C1 segment of cervical spinal cord (tissue), 14 donors: ENCODE measurements at regions not wholly inside any gene's neighbourhood (a gene's known extent, or its start where the extent isn't known, plus 50 kb on each side); places are given as distances from the start of the nearest gene placed in this dataset.

Source experiments
- DNase-seq, 14 donors: peaks; one replicate each; lab custom pipeline; 2025; lab: John Stamatoyannopoulos, UW

DNA sequence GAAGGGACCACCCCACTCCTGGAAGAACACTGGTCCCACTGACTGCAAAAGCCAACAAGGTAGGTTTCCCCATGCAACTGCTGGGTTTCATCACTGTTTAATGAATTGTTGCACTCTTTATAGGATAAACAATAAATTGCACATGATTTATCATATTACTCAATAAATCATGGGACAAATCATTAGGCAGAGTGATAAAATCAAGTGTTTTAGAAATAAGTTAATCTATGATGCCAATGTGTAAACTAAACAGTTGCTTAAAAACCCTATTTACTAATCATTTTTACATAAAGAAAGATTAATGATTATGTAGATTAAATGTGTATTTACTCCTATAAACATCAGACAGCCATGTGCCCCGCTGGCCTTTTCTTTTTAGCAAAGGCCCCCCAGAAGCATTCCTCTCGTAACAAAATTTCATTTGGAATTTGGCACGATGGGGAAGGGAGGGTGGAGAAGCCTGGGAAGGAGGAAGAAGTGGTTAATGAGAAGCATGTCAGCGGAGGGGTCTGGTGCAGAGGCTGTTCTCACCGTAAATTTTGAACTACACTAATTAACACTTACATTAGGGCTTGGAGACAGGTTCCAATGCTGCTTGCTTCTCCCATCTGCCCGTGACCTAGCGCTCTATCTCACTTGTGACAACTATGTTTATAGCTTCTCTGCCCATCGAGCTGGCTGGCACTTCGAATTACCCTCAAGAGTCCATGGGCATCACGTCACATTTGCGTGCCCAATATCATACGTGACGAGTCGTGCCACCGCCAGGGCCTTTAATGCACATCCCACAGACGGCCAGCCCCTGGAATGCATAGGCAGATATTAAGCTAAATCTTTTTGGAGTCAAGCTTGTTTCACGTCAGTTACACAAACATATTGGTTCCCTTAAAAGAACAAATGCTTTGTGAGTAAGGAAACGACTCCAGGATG lies 357.7 kb upstream of the TSHZ3 start:
- DNase-seq, result no peak

DNA sequence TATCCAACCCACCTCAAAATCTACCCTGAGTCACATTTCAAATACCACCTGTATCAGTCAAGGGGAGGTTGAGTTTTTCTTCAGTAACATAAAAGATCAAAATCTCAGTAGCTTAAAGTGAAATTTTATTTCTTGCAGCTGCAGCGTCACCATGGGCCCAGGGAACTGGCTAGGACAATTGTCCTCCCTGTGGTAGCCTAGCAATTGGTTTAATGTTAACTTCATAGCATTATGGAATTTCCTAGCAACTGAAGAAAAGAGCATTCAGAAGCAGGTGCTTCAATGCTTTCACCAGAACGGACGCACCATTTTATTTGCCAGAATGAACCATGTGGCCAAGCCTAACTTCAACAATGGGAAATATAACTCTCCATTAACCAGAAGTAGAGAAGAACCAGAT lies 359.3 kb upstream of the TSHZ3 start:
- no peak for DNase-seq

DNA sequence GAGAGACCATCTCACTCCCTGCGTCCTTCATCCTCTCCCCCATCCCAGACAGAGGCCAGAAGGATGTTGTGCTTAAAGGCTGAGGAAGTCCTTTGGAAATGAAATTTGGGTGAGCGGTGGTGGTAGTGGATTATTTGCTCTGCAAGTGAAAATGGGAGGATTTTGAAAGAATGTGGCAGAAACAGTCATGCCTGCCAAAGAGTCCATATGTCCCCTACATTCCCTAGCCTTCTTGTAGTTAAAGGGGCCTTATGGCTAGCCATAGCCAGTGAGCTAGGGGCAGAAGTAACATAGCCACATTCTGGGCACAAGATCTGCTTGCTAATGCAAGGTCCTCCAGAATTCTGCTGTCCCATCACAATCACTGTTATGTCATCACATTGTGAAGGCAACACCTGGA lies 360.2 kb upstream of the TSHZ3 start:
- DNase-seq, result no peak

DNA sequence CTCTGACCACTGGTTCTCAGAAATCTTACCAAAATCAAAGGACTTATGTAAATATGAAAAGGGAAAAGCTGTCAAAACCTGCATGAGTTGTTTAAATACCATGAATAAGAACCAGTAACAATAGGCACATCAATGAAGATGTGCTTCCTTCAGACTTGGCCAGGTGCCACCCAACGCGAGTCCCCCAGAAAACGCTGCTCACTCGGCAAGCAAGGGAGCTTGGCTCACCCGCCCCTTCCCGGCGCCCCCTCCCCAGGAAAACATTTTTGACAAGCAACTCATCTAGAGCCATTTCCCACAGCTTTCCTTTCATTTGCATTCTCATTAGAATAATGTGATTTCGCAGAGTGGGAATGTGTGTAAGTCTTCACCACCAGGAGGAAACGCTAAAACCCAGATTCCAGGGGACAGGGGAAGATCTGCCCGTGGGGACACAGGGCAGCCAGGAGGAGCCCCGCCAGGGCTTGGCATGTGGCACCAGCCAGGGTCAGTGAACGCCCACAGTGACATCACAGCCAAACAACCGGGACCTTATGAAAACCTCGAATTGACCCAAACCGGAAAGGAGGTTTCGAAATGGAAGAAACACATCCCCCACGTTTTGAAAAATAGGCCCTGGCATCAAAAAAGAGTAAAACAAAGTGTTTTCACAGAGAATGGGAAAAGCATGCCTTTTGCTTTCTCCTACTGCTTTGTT lies 366.2 kb upstream of the TSHZ3 start:
- no peak for DNase-seq

GRCh38 chr19:31716826-31717225 lies 367.6 kb upstream of the TSHZ3 start:
- DNase-seq, result no peak

DNA sequence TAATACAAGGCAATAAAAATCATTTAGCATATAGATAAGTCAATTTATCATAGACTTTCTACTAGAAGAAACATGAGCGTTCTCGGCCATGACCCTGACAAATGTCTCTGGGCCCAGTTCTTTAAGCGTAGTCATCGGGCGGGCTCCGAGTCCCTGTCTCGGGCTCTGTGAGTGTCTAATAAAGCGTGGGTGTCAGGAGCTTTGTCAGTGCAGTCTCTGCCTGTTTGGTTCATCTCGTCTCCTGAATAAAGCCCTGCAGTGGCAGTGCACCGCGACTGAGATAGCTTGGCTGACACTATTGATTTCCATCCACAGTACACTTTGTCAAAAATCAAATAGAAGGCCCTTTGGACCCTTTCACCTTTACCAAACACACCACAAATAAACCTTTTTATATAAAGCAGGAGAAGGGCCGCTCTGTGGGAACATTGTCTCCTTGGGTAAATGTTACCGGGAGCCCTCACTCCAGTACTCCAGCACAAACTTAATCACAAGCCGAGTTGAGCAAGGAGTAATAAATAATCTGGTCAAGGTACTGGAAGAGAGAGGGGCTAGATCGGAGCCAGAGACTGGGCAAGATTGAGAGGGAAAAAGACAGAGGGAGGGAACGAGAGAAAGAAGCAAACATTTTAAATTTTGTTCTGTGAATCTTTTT lies 368.2 kb upstream of the TSHZ3 start:
- no peak for DNase-seq

GRCh38 chr19:31718032-31718431 lies 368.8 kb upstream of the TSHZ3 start:
- no peak for DNase-seq

GRCh38 chr19:31718898-31719297 lies 369.7 kb upstream of the TSHZ3 start:
- DNase-seq, result no peak

GRCh38 chr19:31723101-31723500 lies 373.9 kb upstream of the TSHZ3 start:
- DNase-seq, result no peak

DNA sequence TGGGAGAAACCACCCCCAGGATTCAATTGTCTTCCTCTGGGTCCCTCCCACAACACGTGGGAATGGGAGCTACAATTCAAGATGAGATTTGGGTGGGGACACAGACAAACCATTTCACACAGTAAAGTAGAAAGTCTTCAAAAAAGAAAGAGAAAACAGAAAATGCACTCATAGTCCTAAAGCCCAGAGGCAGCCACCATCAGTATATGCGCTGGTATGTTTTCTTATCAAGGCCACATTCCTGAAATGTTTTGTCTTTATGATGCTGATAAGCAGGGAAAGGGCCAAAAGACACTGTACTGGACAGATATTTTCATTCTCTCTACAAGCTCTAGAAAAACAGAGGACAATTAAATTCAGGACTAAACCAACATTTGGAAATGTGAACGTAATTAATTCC lies 375.8 kb upstream of the TSHZ3 start:
- DNase-seq, result no peak

DNA sequence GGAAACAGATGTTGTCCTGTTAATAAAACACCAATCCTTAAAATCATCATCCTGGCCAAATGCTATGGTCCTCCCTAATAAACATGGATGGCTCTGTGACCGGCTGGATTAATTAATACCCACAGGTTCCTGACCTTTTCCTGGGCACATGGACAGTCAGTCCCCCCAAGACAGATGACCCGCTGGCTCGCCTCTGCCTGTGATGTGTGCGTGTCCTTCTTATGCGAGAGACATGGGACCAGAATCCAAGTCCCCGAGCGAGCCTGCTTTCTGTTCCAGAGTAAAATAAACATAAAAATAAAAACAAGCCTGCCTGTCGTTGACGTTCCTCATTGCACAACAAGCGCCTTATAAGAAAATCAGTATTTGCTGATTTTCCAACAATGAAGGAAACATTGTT lies 378.3 kb upstream of the TSHZ3 start:
- DNase-seq, result no peak

DNA sequence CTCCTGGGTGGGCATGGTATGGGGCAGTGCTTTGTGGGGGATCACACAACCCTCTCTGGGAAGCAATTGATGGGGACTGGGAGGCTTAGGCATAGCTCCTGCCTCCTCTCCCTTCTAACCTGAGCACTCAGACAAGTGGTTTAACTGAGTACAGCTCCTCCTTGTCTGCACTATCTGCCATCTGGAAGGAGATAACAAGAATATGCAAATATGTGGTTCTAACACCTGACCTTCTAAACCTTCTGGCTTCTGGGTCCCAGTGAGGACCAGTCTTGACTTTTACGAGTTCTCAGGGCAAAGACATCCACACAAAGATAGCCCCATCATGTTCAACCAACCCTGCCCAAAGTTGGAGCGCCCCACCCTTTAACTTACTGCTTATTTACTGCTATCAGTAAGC lies 381.0 kb upstream of the TSHZ3 start:
- DNase-seq, result no peak

DNA sequence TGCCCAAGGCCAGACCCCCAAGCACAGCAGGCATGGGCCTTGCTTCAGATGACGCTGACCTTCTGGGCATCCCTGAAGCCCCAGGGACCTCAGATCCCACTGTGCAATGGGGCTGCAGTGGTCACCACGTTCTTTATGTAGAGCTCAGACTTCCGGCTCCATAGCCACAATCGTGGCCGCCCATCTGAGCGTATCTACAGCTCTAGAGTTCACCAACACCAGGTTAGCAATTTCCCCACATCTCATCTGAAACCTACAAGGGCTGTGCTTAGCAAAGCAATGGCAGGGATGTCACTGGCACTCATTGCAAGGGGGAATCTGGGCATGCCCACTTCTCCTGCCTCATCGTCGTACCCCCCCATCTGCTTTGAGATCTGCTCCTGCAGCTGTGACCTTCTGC lies 384.4 kb upstream of the TSHZ3 start:
- DNase-seq, result no peak

GRCh38 chr19:31742249-31742648 lies 393.0 kb upstream of the TSHZ3 start:
- no peak for DNase-seq

DNA sequence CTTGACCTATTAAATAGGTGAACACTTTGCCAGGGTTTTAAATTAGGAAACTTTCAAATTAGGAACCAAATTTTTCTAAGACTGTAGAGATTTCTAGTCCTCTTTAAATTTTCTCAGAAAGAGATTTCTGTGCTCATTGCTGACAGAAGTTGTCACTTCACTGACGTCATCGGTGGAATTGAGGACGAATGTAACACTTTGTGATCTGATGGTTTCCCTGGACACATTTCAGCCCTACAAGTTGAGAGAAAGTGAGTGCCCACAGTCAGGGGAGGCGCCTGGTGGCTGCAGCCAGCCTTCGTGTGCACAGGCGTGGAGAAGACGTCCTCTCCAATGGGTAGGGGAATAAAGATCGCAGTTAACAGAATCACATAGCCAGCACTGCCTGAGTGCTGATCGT lies 396.5 kb upstream of the TSHZ3 start:
- no peak for DNase-seq

GRCh38 chr19:31749231-31749630 lies 400.0 kb upstream of the TSHZ3 start:
- DNase-seq, result no peak

DNA sequence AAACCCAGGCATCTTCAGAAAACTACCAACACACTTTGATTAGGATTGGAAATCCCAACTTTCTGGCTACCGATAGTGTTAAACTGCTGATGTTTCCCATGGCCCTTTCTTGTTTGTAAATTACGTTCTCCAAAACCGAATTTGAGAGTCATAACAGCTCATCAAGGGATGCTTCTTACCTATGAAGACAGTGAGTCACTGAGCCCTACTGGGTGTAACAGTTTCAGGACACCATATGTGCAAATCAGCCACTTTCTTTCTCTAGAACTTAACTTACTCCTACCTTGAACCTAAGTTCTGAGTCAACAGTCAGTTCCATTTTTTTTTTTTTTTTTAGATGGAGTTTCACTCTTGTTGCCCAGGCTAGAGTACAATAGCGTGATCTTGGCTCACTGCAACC lies 410.1 kb upstream of the TSHZ3 start:
- DNase-seq, result no peak

DNA sequence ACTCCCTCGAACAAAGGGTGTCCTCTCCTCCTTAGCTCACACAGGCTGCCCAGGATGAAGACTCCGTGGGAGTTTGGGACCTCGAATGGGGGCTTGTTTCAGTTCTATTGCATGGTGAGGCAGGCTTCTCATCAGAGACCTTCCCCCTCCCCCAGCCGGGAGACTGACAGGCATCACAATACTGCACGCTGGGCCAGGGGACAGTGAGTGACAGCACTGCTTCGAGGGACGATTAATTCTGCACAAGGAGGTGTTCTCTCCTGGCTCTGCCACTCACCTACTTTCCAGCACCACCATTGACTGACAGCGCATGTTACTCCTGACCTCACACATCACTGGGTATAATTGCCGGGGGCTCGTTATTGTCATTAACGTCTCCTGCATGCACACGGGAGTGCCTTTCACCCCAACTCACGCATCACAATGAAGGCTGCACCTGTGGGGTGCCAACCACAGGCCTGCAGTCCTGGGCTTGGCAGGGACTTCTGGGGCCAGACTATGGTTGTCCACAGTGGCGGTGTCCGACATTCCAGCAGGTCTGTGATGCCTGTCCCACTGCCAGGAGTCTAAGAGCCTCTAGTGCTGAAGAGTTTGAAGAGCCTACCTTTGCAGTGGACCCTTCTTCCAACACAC lies 412.2 kb upstream of the TSHZ3 start:
- no peak for DNase-seq

DNA sequence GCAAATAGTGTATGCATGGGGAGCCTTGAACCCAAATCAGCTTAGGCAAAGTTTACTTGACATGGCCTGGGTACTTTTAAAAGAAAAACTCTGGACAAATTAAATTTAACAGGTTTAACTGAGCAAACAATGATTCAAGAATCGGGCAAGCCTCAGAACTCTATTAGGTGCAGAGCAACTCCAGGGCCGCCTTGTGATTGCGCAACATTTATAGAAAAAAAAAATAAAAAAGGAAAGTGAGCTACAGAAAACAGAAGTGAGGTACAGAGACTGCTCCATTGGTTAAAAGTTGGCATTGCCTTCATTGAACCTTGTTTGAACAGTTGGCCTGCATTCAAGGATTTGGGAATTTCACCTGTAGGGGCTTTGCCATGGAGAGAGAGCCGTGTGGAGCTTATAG lies 421.0 kb upstream of the TSHZ3 start:
- no peak for DNase-seq

- no peak for DNase-seq
Observed at GRCh38 chr19:31772915-31773314, 423.7 kb upstream of the TSHZ3 start.

GRCh38 chr19:31781542-31781941 lies 432.3 kb upstream of the TSHZ3 start:
- no peak for DNase-seq

DNA sequence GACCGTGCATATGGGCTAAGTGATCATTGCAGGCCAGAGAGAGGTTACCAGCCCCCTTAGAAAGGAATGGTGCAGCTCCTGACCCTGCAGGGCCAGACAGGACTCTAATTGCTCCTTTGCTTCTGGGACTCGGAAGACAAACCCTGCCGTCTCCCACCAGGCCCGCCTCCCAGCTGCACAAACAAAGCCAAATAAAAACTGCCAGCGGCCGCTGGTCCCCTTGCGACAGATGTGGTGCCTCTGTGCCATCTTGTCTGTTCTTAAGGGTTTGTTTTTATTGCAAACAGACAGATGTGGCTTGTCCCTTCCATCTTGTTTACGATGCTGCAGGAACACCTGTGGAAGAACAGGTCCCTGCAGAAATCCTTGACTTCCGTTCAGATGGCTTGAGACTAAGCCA lies 434.4 kb upstream of the TSHZ3 start:
- DNase-seq, result no peak
